Mesenchymal stem cell (in vitro differentiated cells and primary cell): ENCODE measurements at regions not wholly inside any gene's neighbourhood (a gene's known extent, or its start where the extent isn't known, plus 50 kb on each side); places are given as distances from the start of the nearest gene placed in this dataset.
"Not testable (repeated sequence)": the region's sequence is repeated elsewhere in the genome, so short reads cannot be mapped to it uniquely, and the experiment has no call there.

Experiments used
- DNase-seq: peaks from one replicate; pipeline ENCODE4 v3.0.0-alpha.2; 2013
- H2AFZ ChIP-seq: one replicate; pipeline ENCODE4 v1.6.1; 2013; ENCODE audit warnings: low read depth, mild to moderate bottlenecking, control low read depth, inconsistent platforms, low read length, moderate library complexity
- H2AK5ac ChIP-seq: 2 replicates; pipeline ENCODE4 v1.6.1; 2013; ENCODE audit warnings: low read length, moderate library complexity, mild to moderate bottlenecking, inconsistent platforms; ENCODE audit not compliant: severe bottlenecking
- H2BK120ac ChIP-seq: one replicate; pipeline ENCODE4 v1.6.1; 2013; ENCODE audit warnings: low read depth, mild to moderate bottlenecking, inconsistent platforms, low read length, moderate library complexity
- H2BK12ac ChIP-seq, 2 experiments: one replicate each; pipeline ENCODE4 v1.6.1; 2013; ENCODE audit warnings: inconsistent platforms in 2 of 2, low read length in 2 of 2, mild to moderate bottlenecking in 2 of 2, moderate library complexity in 2 of 2, control low read depth in 1 of 2
- H2BK15ac ChIP-seq: one replicate; pipeline ENCODE4 v1.6.1; 2013; ENCODE audit warnings: mild to moderate bottlenecking, low read depth, inconsistent platforms; ENCODE audit not compliant: poor library complexity, severe bottlenecking
- H2BK5ac ChIP-seq: 2 replicates; pipeline ENCODE4 v1.6.1; 2013; ENCODE audit warnings: low read depth, mild to moderate bottlenecking, low read length, control low read depth, inconsistent platforms; ENCODE audit not compliant: poor library complexity, severe bottlenecking
- H3K14ac ChIP-seq, 2 experiments: one replicate each; pipeline ENCODE4 v1.6.1; 2013; ENCODE audit warnings: inconsistent platforms in 2 of 2, low read length in 2 of 2, control low read depth in 1 of 2, mild to moderate bottlenecking in 1 of 2, moderate library complexity in 1 of 2
- H3K18ac ChIP-seq, 2 experiments: one replicate each; pipeline ENCODE4 v1.6.1; 2013; ENCODE audit warnings: inconsistent platforms in 2 of 2, low read length in 2 of 2, control low read depth in 1 of 2, low read depth in 1 of 2, mild to moderate bottlenecking in 1 of 2
- H3K23ac ChIP-seq, 2 experiments: one replicate each; pipeline ENCODE4 v1.6.1; 2013; ENCODE audit warnings: inconsistent platforms in 2 of 2, low read length in 2 of 2, mild to moderate bottlenecking in 2 of 2, moderate library complexity in 2 of 2, control low read depth in 1 of 2
- H3K27ac ChIP-seq: 2 replicates; pipeline ENCODE4 v1.5.1; 2013; ENCODE audit warnings: mild to moderate bottlenecking, moderate library complexity, low read length, control low read depth, inconsistent platforms; ENCODE audit not compliant: poor library complexity, severe bottlenecking
- H3K27me3 ChIP-seq, 2 experiments: 2 replicates each; pipeline versions ENCODE4 v1.6.1 to v1.7.0; 2013; ENCODE audit warnings: low read length in 2 of 2, mild to moderate bottlenecking in 2 of 2, moderate library complexity in 2 of 2, control low read depth in 1 of 2, inconsistent platforms in 1 of 2; ENCODE audit not compliant: control insufficient read depth in 1 of 2, insufficient read depth in 1 of 2
- H3K36me3 ChIP-seq, 2 experiments: 2 replicates each; pipeline versions ENCODE4 v1.6.1 to v1.7.0; 2013; ENCODE audit warnings: low read length in 2 of 2, control low read depth in 1 of 2, inconsistent platforms in 1 of 2, low read depth in 1 of 2, mild to moderate bottlenecking in 1 of 2; ENCODE audit not compliant: insufficient read depth in 2 of 2, control insufficient read depth in 1 of 2
- H3K4ac ChIP-seq, 2 experiments: one replicate each; pipeline ENCODE4 v1.6.1; 2013; ENCODE audit warnings: inconsistent platforms in 2 of 2, low read length in 2 of 2, mild to moderate bottlenecking in 2 of 2, moderate library complexity in 2 of 2, control low read depth in 1 of 2, low read depth in 1 of 2
- H3K4me1 ChIP-seq: 2 replicates; pipeline ENCODE4 v1.6.1; 2013; ENCODE audit warnings: low read depth, low read length, control low read depth; ENCODE audit not compliant: control insufficient read depth, insufficient read depth
- H3K4me2 ChIP-seq: 2 replicates; pipeline ENCODE4 v1.6.1; 2013; ENCODE audit warnings: low read length, mild to moderate bottlenecking, inconsistent platforms; ENCODE audit not compliant: poor library complexity, severe bottlenecking
- H3K4me3 ChIP-seq, 2 experiments: 2 replicates each; pipeline versions ENCODE4 v1.5.1 to v1.7.0; 2013; ENCODE audit warnings: low read length in 2 of 2, mild to moderate bottlenecking in 2 of 2, control low read depth in 1 of 2, low read depth in 1 of 2; ENCODE audit not compliant: insufficient read depth in 1 of 2
- H3K79me1 ChIP-seq: replicated peaks from 2 replicates; pipeline ENCODE4 v1.6.1; 2013; ENCODE audit warnings: mild to moderate bottlenecking, control low read depth, low read length, inconsistent platforms; ENCODE audit not compliant: poor library complexity, severe bottlenecking
- H3K9ac ChIP-seq: 2 replicates; pipeline ENCODE4 v1.7.0; 2013; ENCODE audit warnings: mild to moderate bottlenecking, low read length, moderate library complexity
- H3K9me3 ChIP-seq: 2 replicates; pipeline ENCODE4 v1.7.0; 2013; ENCODE audit warnings: mild to moderate bottlenecking, low read length; ENCODE audit not compliant: control insufficient read depth
- H4K8ac ChIP-seq: one replicate; pipeline ENCODE4 v1.6.1; 2013; ENCODE audit warnings: inconsistent platforms, mild to moderate bottlenecking, low read length, moderate library complexity
- H4K91ac ChIP-seq: one replicate; pipeline ENCODE4 v1.6.1; 2013; ENCODE audit warnings: mild to moderate bottlenecking, low read length, inconsistent platforms
- WGBS: methylation state at CpG from one replicate; pipeline ENCODE4 v1.1.7; 2013; ENCODE audit warnings: mixed read lengths; 5-methylcytosine and 5-hydroxymethylcytosine counted together

- not testable (repeated sequence) for H3K4me3 ChIP-seq, H3K4me2 ChIP-seq, H3K4me1 ChIP-seq, H3K18ac ChIP-seq, H3K27me3 ChIP-seq, H3K27ac ChIP-seq, H2BK120ac ChIP-seq, H3K23ac ChIP-seq, H3K36me3 ChIP-seq, H3K9ac ChIP-seq, H2BK15ac ChIP-seq, H2AFZ ChIP-seq, H3K79me1 ChIP-seq, H2BK12ac ChIP-seq, H2AK5ac ChIP-seq, H3K9me3 ChIP-seq, H4K8ac ChIP-seq, DNase-seq, H3K4ac ChIP-seq, H2BK5ac ChIP-seq, H3K14ac ChIP-seq, H4K91ac ChIP-seq
- WGBS = 98% methylated on average over 2 of the region's 2 CpGs
Measured at GRCh38 chr6:144410574-144410973, 125.4 kb downstream of the UTRN start.

- no peak overlapping the region for H4K91ac ChIP-seq
- H4K8ac ChIP-seq = no peak overlapping the region
- no peak overlapping the region for H3K14ac ChIP-seq
- WGBS = 84% methylated on average over 2 of the region's 6 CpGs
- peaks cover 13% of the 10 kb centered on the region for H3K4me1 ChIP-seq
- no peak overlapping the region for H3K4ac ChIP-seq
- H2BK12ac ChIP-seq = no peak overlapping the region
- no peak overlapping the region for H3K4me3 ChIP-seq
- H3K9ac ChIP-seq = no peak overlapping the region
- H2BK15ac ChIP-seq = peak overlapping the region; percentile 89
- peaks cover 0 to 2% of the 10 kb centered on the region in 2 experiments for H3K36me3 ChIP-seq
- no peaks in the 10 kb centered on the region for H3K27me3 ChIP-seq
- peak; percentile 29 for DNase-seq
- H3K23ac ChIP-seq = no peak overlapping the region
- H3K9me3 ChIP-seq = no peaks in the 10 kb centered on the region
- H2AFZ ChIP-seq = no peak overlapping the region
- no peak overlapping the region for H2BK120ac ChIP-seq
- H2AK5ac ChIP-seq = no peak overlapping the region
- H3K27ac ChIP-seq = peak overlapping the region; percentile 88
- no peak overlapping the region for H2BK5ac ChIP-seq
- peaks cover 6% of the 10 kb centered on the region for H3K79me1 ChIP-seq
- H3K18ac ChIP-seq = peak overlapping the region in 1 of 2 experiments; percentile 70
- H3K4me2 ChIP-seq = peak overlapping the region; percentile 57
Measured at GRCh38 chr6:144411531-144412165, 126.5 kb downstream of the UTRN start.

GRCh38 chr6:144413418-144413817 is 128.3 kb downstream of the UTRN start:
- 66% methylated on average over 4 of the region's 4 CpGs for WGBS
- Histone ChIP-seq H3K9ac (no peak overlapping the region), H2BK12ac (no peak overlapping the region), H2BK120ac (no peak overlapping the region), H3K27me3 (no peaks in the 10 kb centered on the region), H3K4me1 (peaks cover 13% of the 10 kb centered on the region), H3K18ac (peak overlapping the region in 1 of 2 experiments; percentile 21), H2BK15ac (no peak overlapping the region), H3K23ac (no peak overlapping the region), H3K4ac (no peak overlapping the region), H4K8ac (peak overlapping the region; percentile 19), H2AK5ac (peak overlapping the region; percentile 65), H3K36me3 (peaks cover 0 to 2% of the 10 kb centered on the region in 2 experiments), H3K14ac (no peak overlapping the region), H3K4me3 (no peak overlapping the region), H3K9me3 (no peaks in the 10 kb centered on the region), H4K91ac (no peak overlapping the region), H3K79me1 (peaks cover 6% of the 10 kb centered on the region), H3K27ac (no peak overlapping the region), H2BK5ac (peak overlapping the region; percentile 61), H3K4me2 (no peak overlapping the region), H2AFZ (no peak overlapping the region)
- peak; percentile 38 for DNase-seq

GRCh38 chr6:144415014-144415413 is 129.9 kb downstream of the UTRN start:
- H2BK5ac ChIP-seq = no peak overlapping the region
- no peaks in the 10 kb centered on the region for H3K36me3 ChIP-seq
- no peak overlapping the region for H4K8ac ChIP-seq
- WGBS = 27% methylated on average over 3 of the region's 3 CpGs
- H3K9me3 ChIP-seq = no peaks in the 10 kb centered on the region
- no peak overlapping the region for H3K4me2 ChIP-seq
- no peak overlapping the region for H2BK15ac ChIP-seq
- H3K4me1 ChIP-seq = peaks cover 11% of the 10 kb centered on the region
- no peak overlapping the region for H2AFZ ChIP-seq
- H3K27ac ChIP-seq = peak overlapping the region; percentile 24
- no peak overlapping the region for H3K23ac ChIP-seq
- H2BK12ac ChIP-seq = no peak overlapping the region
- H4K91ac ChIP-seq = no peak overlapping the region
- H3K4ac ChIP-seq = no peak overlapping the region
- no peak overlapping the region for H3K14ac ChIP-seq
- H2BK120ac ChIP-seq = no peak overlapping the region
- H3K79me1 ChIP-seq = peaks cover 2% of the 10 kb centered on the region
- no peak overlapping the region for H3K9ac ChIP-seq
- DNase-seq = peak; percentile 80
- H3K27me3 ChIP-seq = no peaks in the 10 kb centered on the region
- no peak overlapping the region for H3K4me3 ChIP-seq
- no peak overlapping the region for H3K18ac ChIP-seq
- no peak overlapping the region for H2AK5ac ChIP-seq
